SIG-M5 treated with dmso at 0.1 percent for 504 hours (cell line): ENCODE measurements at regions not wholly inside any gene's neighbourhood (a gene's known extent, or its start where the extent isn't known, plus 50 kb on each side); places are given as distances from the start of the nearest gene placed in this dataset.

ENCODE experiments used
- DNase-seq: peaks from one replicate; lab custom pipeline; 2025; ENCODE audit not compliant: unreplicated experiment; lab: John Stamatoyannopoulos, UW

DNA sequence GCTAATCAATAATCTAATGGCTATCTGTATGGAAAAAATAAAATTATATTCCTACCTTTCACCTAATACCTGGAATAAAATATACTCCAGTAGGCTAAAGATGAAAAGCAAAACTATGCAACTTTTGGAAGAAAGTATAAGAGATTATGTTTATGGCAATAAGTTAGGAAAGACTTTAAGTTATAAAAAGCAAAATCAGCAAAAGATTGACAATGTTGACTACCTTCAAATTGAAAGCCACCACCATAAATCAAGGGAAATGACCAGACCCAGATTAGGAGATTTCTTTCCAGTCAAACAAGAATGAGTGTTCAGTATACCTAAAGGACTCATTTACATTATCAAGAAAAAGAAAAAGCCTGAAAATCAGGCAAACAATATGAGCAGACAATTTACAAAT is 159.1 kb upstream of the ZBED5 start:
- no peak for DNase-seq

GRCh38 chr11:11016068-11016467 is 158.2 kb upstream of the ZBED5 start:
- no peak for DNase-seq

- no peak for DNase-seq
Measured at GRCh38 chr11:11011617-11012016, 153.8 kb upstream of the ZBED5 start.

DNA sequence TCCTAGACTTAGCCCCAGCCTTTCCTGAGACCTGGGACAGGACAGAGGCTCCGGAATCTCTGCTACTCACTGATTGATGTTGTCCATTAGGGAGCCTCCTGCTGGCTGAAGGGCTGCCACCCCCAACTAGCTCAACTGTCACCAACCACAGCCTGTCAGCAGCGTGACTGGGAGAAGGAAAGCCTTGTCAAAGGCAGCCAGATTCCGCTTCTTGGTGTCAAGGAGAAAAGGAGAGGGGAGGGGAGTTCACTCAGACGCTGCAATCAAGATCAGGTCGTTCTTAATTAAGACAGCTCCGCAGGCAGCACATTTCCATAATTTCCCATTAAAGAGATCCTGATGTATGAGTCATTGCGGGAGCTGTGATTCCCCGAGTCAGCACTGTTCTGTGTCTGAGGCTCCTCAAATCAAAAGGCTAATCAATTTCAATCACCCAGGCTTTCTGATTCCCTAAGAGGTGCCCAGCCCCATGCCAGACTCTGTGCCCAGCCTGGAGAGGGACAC is 152.8 kb upstream of the ZBED5 start:
- DNase-seq = no peak

DNA sequence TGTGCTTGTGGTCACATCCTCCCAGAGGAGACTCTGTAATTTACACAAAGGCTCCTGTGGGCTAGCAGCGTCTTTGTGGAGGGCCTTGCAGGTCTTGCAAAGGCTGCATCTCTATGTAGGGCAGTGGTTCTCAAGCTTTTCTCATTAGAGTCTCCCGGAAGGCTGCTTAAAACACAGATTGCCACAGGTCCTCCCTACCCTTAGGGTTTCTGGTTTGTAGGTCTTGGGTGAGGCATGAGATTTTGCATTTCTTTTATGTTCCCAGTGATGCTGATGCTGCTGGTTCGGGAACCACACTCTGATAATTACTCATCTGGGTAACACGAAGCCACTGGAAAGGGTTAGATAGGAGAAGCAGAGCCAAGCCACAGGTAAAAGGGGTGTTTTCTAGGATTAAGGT is 151.3 kb upstream of the ZBED5 start:
- DNase-seq = no peak

GRCh38 chr11:11004069-11004468 is 146.2 kb upstream of the ZBED5 start:
- DNase-seq = no peak

DNA sequence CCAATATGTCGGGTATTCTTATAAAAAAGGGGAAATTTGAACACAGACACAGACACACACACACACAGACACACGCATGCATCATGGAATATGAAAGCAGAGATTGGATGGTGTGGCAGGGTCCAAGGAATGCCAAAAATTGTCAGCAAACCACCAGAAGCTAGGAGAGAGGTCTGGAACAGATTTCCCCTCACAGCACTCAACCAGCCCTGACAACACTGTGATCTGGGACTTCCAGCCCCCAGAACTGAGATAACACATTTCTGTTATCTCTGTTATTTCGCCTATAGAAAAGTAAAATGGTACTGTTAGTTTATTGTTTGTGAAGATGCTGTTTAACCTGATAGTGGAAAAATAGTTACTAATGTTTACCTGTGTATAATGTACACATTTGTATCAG is 145.4 kb upstream of the ZBED5 start:
- no peak for DNase-seq

- no peak for DNase-seq
Measured at GRCh38 chr11:11000579-11001283, 142.9 kb upstream of the ZBED5 start.

DNA sequence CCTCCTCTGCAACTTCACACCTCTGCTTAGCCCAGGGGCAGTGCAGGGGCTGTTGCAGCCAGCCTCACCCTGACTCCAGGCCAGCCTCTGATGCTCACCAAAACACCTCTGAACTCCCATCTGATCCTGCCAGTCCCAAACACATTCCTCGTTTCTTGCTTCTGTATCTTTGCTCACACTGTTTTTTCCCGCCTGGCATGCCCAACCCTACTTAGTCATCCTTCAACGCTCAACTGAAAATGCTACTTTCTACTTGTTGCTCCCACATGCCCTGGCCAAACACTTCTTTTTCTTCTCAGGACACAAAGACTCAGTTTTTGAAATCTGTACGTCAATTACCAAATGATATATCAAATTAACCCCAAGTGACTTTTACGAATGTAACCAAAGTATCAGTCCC is 140.8 kb upstream of the ZBED5 start:
- DNase-seq = no peak

GRCh38 chr11:10996678-10997077 is 138.8 kb upstream of the ZBED5 start:
- DNase-seq = no peak

DNA sequence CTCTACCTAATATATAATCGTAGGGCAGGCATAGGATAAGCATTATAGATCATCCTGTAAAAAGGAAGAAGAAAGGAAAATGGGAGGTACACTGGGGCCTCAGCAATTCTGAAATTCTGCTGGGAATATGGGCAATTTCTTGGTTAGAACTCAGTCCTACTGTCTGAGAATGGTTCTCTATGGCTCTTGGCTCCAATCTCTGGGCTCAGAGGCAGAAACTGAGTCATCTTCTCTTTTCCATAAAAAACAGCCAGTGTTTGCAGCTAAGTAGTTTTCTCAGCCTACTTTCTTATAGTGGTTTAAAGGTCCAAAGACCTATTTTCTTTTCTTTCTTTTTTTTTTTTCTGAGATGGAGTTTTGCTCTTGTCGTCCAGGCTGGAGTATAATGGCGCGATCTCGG is 135.8 kb upstream of the ZBED5 start:
- no peak for DNase-seq

DNA sequence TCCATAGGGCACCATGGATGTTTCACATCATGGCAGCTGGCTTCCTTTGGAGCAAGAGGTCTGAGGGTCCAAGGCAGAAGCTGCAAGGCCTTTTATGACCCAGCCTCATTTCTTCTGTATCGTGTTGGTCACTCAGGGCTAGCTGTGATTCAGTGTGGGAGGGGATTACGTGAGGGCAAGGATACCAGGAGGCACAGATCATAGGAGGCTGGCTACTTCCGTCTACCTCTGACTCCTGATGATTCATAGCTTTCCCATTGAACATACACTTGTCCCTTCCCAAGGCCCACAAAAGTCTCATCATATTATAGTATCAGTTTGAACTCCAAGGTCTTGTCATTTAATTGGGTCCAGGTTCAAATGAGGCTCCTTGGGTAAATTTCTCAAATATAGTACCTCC is 135.3 kb upstream of the ZBED5 start:
- no peak for DNase-seq

GRCh38 chr11:10991393-10991792 is 133.5 kb upstream of the ZBED5 start:
- DNase-seq = no peak

DNA sequence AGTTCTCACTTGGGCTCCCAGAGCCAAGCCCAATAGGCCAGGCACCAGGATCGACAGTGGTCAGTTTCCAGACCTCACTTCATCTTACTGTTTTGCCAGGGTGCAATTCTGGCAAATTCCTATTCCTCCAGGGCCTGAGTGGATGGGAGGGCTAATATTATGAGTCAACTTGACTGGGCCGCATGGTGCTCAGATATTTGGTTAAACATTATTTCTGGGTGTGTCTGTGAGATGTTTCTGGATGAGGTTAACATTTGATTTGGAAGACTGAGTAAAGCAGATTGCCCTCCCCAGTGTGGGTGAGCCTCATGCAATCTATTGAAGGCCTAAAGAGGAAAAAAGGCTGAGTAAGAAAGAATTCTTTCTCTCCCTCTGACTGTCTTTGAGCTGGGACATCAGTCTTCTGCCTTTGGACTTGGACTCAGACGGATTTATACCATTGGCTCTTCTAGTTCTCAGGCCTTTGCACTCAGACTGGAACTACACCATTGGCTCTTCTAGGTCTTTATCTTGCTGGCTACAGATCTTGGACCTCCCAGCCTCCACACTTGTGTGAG is 132.9 kb upstream of the ZBED5 start:
- DNase-seq = no peak

GRCh38 chr11:10990160-10990559 is 132.3 kb upstream of the ZBED5 start:
- DNase-seq = no peak

GRCh38 chr11:10986006-10986405 is 128.2 kb upstream of the ZBED5 start:
- DNase-seq = no peak

DNA sequence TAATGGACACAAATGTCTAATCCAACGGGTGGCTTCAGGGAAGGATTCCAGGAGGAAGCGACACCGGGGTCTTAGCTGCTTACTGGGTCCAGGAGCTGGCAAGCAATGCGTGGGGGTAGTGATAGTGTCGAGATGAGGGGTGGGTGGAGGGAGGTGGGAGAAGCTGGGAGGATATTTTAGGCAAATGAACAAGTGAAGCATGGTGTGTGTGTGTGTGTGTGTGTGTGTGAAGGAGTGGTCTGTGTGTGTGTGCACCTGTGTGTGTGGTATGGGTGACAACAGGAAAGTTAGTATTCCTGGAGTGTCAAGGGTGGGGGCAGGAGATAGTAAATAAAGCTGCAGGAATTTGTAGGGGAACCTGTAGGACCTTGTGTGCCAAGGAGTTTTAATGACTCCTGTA is 126.9 kb upstream of the ZBED5 start:
- DNase-seq = no peak

DNA sequence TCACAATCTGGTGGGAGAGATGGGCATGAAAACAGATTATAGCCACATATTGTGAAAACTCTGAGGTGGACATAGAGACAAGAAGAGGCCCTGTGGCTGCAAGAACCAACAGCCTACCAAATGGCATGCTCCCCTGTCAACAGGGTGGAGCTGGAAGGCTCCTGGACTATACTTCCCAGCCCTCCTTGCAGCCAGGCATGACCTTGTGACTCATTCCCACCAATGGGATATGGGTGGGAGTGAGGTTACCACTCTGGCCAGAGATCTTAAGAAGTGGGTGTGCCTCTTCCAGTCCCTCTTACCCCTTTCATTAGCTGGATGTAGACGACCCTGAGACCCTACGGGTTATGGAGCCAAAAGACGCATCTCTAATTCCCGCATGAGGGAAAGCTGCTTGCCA is 126.4 kb upstream of the ZBED5 start:
- DNase-seq = no peak

DNA sequence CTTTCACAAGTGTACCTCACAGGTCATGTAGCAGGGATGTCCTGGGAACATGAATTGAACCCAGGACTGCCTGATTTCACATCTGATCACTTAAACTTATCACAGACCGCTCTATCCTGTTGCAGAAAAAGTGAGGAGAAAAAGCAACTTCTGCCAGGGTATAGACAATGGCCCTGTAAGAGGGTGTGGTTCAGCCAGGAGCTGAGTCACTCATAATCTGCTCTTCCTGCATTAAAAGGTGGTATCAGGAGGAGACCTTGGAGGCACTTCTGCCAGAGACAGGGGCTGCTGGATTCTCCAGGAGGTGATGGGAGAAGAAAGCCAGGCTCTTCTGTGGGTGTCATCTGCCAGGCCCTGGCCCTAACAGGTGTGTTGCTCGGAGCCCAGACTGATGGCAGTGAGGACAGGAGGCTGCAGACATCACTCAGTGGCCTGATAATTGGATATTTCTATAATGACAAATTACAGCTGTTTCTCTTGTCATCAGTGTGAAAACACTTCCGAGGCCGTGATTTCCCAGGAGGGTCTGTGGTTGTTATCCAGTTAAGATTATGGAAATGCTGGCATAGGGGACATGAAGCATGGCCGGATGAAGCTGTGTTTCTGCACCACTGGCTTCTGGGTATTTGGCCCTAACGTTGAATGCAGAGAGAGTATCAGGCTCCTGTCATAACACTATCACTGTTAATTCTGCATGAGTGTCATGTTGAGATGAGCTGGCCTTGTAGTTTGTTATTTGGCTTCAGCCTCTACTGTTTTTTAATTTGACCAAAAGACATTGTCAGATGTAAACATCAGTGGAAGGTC is 125.1 kb upstream of the ZBED5 start:
- DNase-seq = no peak

- peak; percentile 88 for DNase-seq
Measured at GRCh38 chr11:10979529-10979928, 121.7 kb upstream of the ZBED5 start.

DNA sequence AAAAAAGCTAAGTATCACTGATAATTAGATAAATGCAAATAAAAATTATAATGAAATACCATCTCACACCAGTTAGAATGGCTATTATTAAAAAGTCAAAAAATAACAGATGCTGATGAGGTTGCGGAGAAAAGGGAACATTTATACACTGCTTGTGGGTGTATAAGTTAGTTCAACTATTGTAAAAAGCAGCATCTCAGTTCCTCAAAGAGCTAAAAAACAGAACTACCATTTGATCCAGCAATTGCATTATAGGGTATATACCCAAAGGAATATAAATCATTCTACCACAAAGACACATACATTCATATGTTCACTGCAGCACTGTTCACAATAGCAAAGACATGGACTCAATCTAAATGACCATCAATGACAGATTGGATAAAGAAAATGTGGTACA is 120.3 kb upstream of the ZBED5 start:
- no peak for DNase-seq

DNA sequence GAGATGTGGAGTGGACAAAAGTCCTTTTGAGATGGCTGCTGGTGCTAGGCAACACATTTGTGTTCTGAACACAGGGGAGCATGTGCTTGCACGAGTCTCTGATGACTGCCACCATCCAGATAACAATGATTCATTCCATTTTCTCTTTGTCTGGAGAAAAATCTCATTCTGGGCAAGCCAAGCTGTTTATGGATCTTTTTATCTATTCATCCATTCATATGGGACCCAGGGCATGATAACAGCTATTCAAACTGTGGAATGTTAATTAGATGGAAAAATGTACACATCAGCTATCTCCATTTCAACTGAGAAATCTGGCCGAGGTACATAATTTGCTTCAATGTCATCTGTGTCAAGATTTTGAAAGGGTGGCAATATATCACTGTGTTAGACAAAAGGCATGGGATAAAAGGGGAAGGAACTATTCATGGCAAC is 117.5 kb upstream of the ZBED5 start:
- no peak for DNase-seq
